ENCODE measurements at regions not wholly inside any gene's neighbourhood (a gene's known extent, or its start where the extent isn't known, plus 50 kb on each side); places are given as distances from the start of the nearest gene placed in this dataset.
"Not testable (repeated sequence)": the region's sequence is repeated elsewhere in the genome, so short reads cannot be mapped to it uniquely, and the experiment has no call there.

GRCh38 chr20:5492937-5493336 is 117.9 kb downstream of the GPCPD1 start:
- no peak for DNase-seq (ENCODE audit: low spot score)

- DNase-seq (ENCODE audit: low spot score) = no peak
Measured at GRCh38 chr20:5491455-5491854, 119.4 kb downstream of the GPCPD1 start.

- DNase-seq (ENCODE audit: low spot score) = no peak
Measured at GRCh38 chr20:5489601-5490000, 121.2 kb downstream of the GPCPD1 start.

GRCh38 chr20:5488823-5489222 is 122.0 kb downstream of the GPCPD1 start:
- no peak for DNase-seq (ENCODE audit: low spot score)

- DNase-seq (ENCODE audit: low spot score) = no peak
Measured at GRCh38 chr20:5486377-5487054, 124.3 kb downstream of the GPCPD1 start.

- no peak for DNase-seq (ENCODE audit: low spot score)
Measured at GRCh38 chr20:5484926-5485325, 125.9 kb downstream of the GPCPD1 start.

- DNase-seq (ENCODE audit: low spot score) = no peak
Measured at GRCh38 chr20:5484346-5484745, 126.5 kb downstream of the GPCPD1 start.

GRCh38 chr20:5482791-5483190 is 128.0 kb downstream of the GPCPD1 start:
- no peak for DNase-seq (ENCODE audit: low spot score)

- DNase-seq (ENCODE audit: low spot score) = no peak
Measured at GRCh38 chr20:5481872-5482271, 128.9 kb downstream of the GPCPD1 start.

GRCh38 chr20:5480824-5481600 is 129.8 kb downstream of the GPCPD1 start:
- DNase-seq (ENCODE audit: low spot score) = no peak

GRCh38 chr20:5474646-5475550 is 135.9 kb downstream of the GPCPD1 start:
- DNase-seq (ENCODE audit: low spot score) = no peak

- not testable (repeated sequence) for DNase-seq (ENCODE audit: low spot score)
Measured at GRCh38 chr20:5471866-5472265, 138.9 kb downstream of the GPCPD1 start.

GRCh38 chr20:5471368-5471767 is 139.4 kb downstream of the GPCPD1 start:
- DNase-seq (ENCODE audit: low spot score) = no peak

- DNase-seq (ENCODE audit: low spot score) = no peak
Measured at GRCh38 chr20:5470943-5471342, 139.9 kb downstream of the GPCPD1 start.

- no peak for DNase-seq (ENCODE audit: low spot score)
Measured at GRCh38 chr20:5470458-5470857, 140.3 kb downstream of the GPCPD1 start.

GRCh38 chr20:5469111-5469510 is 141.7 kb downstream of the GPCPD1 start:
- DNase-seq (ENCODE audit: low spot score) = no peak

GRCh38 chr20:5467086-5467485 is 143.7 kb downstream of the GPCPD1 start:
- no peak for DNase-seq (ENCODE audit: low spot score)

GRCh38 chr20:5465604-5465927 is 145.2 kb downstream of the GPCPD1 start:
- no peak for DNase-seq (ENCODE audit: low spot score)

GRCh38 chr20:5464901-5465603 is 145.8 kb downstream of the GPCPD1 start:
- DNase-seq (ENCODE audit: low spot score) = no peak

GRCh38 chr20:5463007-5463686 is 146.4 kb upstream of the PROKR2 start:
- DNase-seq (ENCODE audit: low spot score) = no peak

- DNase-seq (ENCODE audit: low spot score) = not testable (repeated sequence)
Measured at GRCh38 chr20:5453745-5454144, 137.0 kb upstream of the PROKR2 start.
